ENCODE measurements at regions not wholly inside any gene's neighbourhood (a gene's known extent, or its start where the extent isn't known, plus 50 kb on each side); places are given as distances from the start of the nearest gene placed in this dataset.

- no peaks in the 10 kb centered on the region for H3K9me3 ChIP-seq
- no peaks in the 10 kb centered on the region for H3K36me3 ChIP-seq
- H3K4me3 ChIP-seq, result no peak overlapping the region
- no peak for TF ChIP-seq CTCF (IDR thresholded peaks at IDR 0.05)
- H3K27me3 ChIP-seq, result no peaks in the 10 kb centered on the region
- no peak for DNase-seq
- intact Hi-C loops (cut with DNase I), result no loop called here
- no peaks in the 10 kb centered on the region for H3K4me1 ChIP-seq
- no peak overlapping the region for H3K27ac ChIP-seq
- H3K9ac ChIP-seq (ENCODE audit: low read depth in 2 of 2, low read length in 2 of 2), result no peak overlapping the region
Measured at GRCh38 chr2:48180557-48180956, 133.9 kb upstream of the FOXN2 start.

GRCh38 chr2:48183276-48183675, 131.2 kb upstream of the FOXN2 start:
- H3K9ac ChIP-seq (ENCODE audit: low read depth in 2 of 2, low read length in 2 of 2), result no peak overlapping the region
- no peaks in the 10 kb centered on the region for H3K27me3 ChIP-seq
- no peaks in the 10 kb centered on the region for H3K9me3 ChIP-seq
- no peaks in the 10 kb centered on the region for H3K36me3 ChIP-seq
- H3K4me3 ChIP-seq, result no peak overlapping the region
- intact Hi-C loops (cut with DNase I), result no loop called here
- no peaks in the 10 kb centered on the region for H3K4me1 ChIP-seq
- TF ChIP-seq CTCF (IDR thresholded peaks at IDR 0.05), result no peak
- no peak for DNase-seq
- H3K27ac ChIP-seq, result no peak overlapping the region

GRCh38 chr2:48183991-48184390, 130.5 kb upstream of the FOXN2 start:
- DNase-seq, result no peak
- Histone ChIP-seq H3K4me1 (no peaks in the 10 kb centered on the region), H3K4me3 (no peak overlapping the region), H3K27ac (no peak overlapping the region), H3K9ac (ENCODE audit: low read depth in 2 of 2, low read length in 2 of 2) (no peak overlapping the region), H3K9me3 (no peaks in the 10 kb centered on the region), H3K36me3 (no peaks in the 10 kb centered on the region), H3K27me3 (no peaks in the 10 kb centered on the region)
- intact Hi-C loops (cut with DNase I), result no loop called here
- no peak for TF ChIP-seq CTCF (IDR thresholded peaks at IDR 0.05)

- H3K36me3 ChIP-seq, result no peaks in the 10 kb centered on the region
Measured at GRCh38 chr2:48187503-48187902, 127.0 kb upstream of the FOXN2 start.

GRCh38 chr2:48189552-48190228, 124.8 kb upstream of the FOXN2 start:
- no peak overlapping the region for H3K27ac ChIP-seq
- no peak for TF ChIP-seq CTCF (IDR thresholded peaks at IDR 0.05)
- no peak overlapping the region for H3K9ac ChIP-seq (ENCODE audit: low read depth in 2 of 2, low read length in 2 of 2)
- H3K27me3 ChIP-seq, result no peaks in the 10 kb centered on the region
- H3K4me1 ChIP-seq, result no peaks in the 10 kb centered on the region
- H3K9me3 ChIP-seq, result no peaks in the 10 kb centered on the region
- intact Hi-C loops (cut with DNase I), result no loop called here
- H3K36me3 ChIP-seq, result no peaks in the 10 kb centered on the region
- peak; percentile 19 for DNase-seq
- H3K4me3 ChIP-seq, result no peak overlapping the region

More at GRCh38 chr2:48187503-48187902, 127.0 kb upstream of the FOXN2 start:
- DNase-seq, result no peak
- no peak overlapping the region for H3K4me3 ChIP-seq
- H3K9me3 ChIP-seq, result no peaks in the 10 kb centered on the region
- no peaks in the 10 kb centered on the region for H3K4me1 ChIP-seq
- no peak overlapping the region for H3K9ac ChIP-seq (ENCODE audit: low read depth in 2 of 2, low read length in 2 of 2)
- H3K27ac ChIP-seq, result no peak overlapping the region
- TF ChIP-seq CTCF (IDR thresholded peaks at IDR 0.05), result no peak
- intact Hi-C loops (cut with DNase I), result no loop called here
- H3K27me3 ChIP-seq, result no peaks in the 10 kb centered on the region

Measured in colonic mucosa (tissue), 4 donors.